Liver (tissue), 7 donors: ENCODE measurements at regions not wholly inside any gene's neighbourhood (a gene's known extent, or its start where the extent isn't known, plus 50 kb on each side); places are given as distances from the start of the nearest gene placed in this dataset.

Experiments used
- DNase-seq: peaks from one replicate; pipeline ENCODE4 v3.0.0-alpha.2; 2017; ENCODE audit warnings: low spot score
- H3K27ac ChIP-seq, 2 donors: one replicate each; pipeline ENCODE4 v1.7.0; 2013; ENCODE audit warnings: inconsistent platforms in 2 of 2, low read length in 2 of 2, control low read depth in 1 of 2, low read depth in 1 of 2, mild to moderate bottlenecking in 1 of 2
- H3K27me3 ChIP-seq, 4 donors: one replicate each; pipeline versions ENCODE4 v1.6.1 to v1.7.0; 2013; ENCODE audit warnings: low read length in 3 of 4, inconsistent platforms in 1 of 4, mild to moderate bottlenecking in 1 of 4, moderate library complexity in 1 of 4; ENCODE audit not compliant: control insufficient read depth in 4 of 4, insufficient read depth in 4 of 4
- H3K36me3 ChIP-seq, 4 donors: one replicate each; pipeline versions ENCODE4 v1.6.1 to v1.7.0; 2013; ENCODE audit warnings: low read length in 3 of 4, mild to moderate bottlenecking in 3 of 4, low read depth in 1 of 4, moderate library complexity in 1 of 4; ENCODE audit not compliant: control insufficient read depth in 4 of 4, insufficient read depth in 3 of 4
- H3K4me1 ChIP-seq, 4 donors: one replicate each; pipeline versions ENCODE4 v1.6.1 to v1.7.0; 2013; ENCODE audit warnings: low read length in 3 of 4, mild to moderate bottlenecking in 3 of 4, moderate library complexity in 1 of 4; ENCODE audit not compliant: control insufficient read depth in 4 of 4, insufficient read depth in 4 of 4
- H3K4me3 ChIP-seq, 3 donors: one replicate each; pipeline versions ENCODE4 v1.6.1 to v1.7.0; 2013; ENCODE audit warnings: low read length in 3 of 3, control low read depth in 1 of 3, low read depth in 1 of 3, mild to moderate bottlenecking in 1 of 3
- H3K9ac ChIP-seq, 2 donors: one replicate each; pipeline ENCODE4 v1.7.0; 2013; ENCODE audit warnings: low read length in 2 of 2, mild to moderate bottlenecking in 2 of 2, moderate library complexity in 2 of 2, control low read depth in 1 of 2, low read depth in 1 of 2
- H3K9me3 ChIP-seq, 4 donors: one replicate each; pipeline versions ENCODE4 v1.6.1 to v1.7.0; 2013; ENCODE audit warnings: low read length in 3 of 4; ENCODE audit not compliant: control insufficient read depth in 4 of 4
- ATF3 ChIP-seq: IDR thresholded peaks from 2 replicates; pipeline ENCODE4 v1.6.1; 2016; ENCODE audit warnings: antibody characterized with exemption
- FOXA1 ChIP-seq: IDR thresholded peaks from 2 replicates; pipeline ENCODE4 v1.6.1; 2016; ENCODE audit warnings: antibody characterized with exemption
- FOXA2 ChIP-seq: IDR thresholded peaks from 2 replicates; pipeline ENCODE4 v1.6.1; 2016; ENCODE audit warnings: antibody characterized with exemption
- GABPA ChIP-seq, 2 donors: IDR thresholded peaks in 1 of 2; conservative IDR thresholded peaks in 1 of 2; 2 replicates each; pipeline ENCODE4 v1.6.1; 2016; ENCODE audit warnings: antibody characterized with exemption in 2 of 2, mild to moderate bottlenecking in 1 of 2, moderate library complexity in 1 of 2
- HNF4A ChIP-seq, 2 donors: conservative IDR thresholded peaks; 2 replicates each; pipeline ENCODE4 v1.6.1; 2016; ENCODE audit warnings: antibody characterized with exemption in 2 of 2, mild to moderate bottlenecking in 2 of 2
- HNF4G ChIP-seq: IDR thresholded peaks from 2 replicates; pipeline ENCODE4 v1.6.1; 2016; ENCODE audit warnings: antibody characterized with exemption
- JUND ChIP-seq, 2 donors: IDR thresholded peaks; 2 replicates each; pipeline ENCODE4 v1.6.1; 2016; ENCODE audit warnings: antibody characterized with exemption in 2 of 2
- NR2F2 ChIP-seq: IDR thresholded peaks from 2 replicates; pipeline ENCODE4 v1.6.1; 2016; ENCODE audit warnings: antibody characterized with exemption
- RAD21 ChIP-seq, 2 donors: IDR thresholded peaks; 2 replicates each; pipeline ENCODE4 v1.6.1; 2016; ENCODE audit warnings: antibody characterized with exemption in 2 of 2, mild to moderate bottlenecking in 2 of 2
- REST ChIP-seq: IDR thresholded peaks from 2 replicates; pipeline ENCODE4 v1.6.1; 2016; ENCODE audit warnings: antibody characterized with exemption, mild to moderate bottlenecking
- RXRA ChIP-seq, 2 donors: IDR thresholded peaks; 2 replicates each; pipeline ENCODE4 v1.6.1; 2017 to 2018; ENCODE audit warnings: antibody characterized with exemption in 2 of 2, mild to moderate bottlenecking in 1 of 2
- SP1 ChIP-seq: IDR thresholded peaks from 2 replicates; pipeline ENCODE4 v1.6.1; 2018; ENCODE audit warnings: antibody characterized with exemption, mild to moderate bottlenecking
- TAF1 ChIP-seq: conservative IDR thresholded peaks from 2 replicates; pipeline ENCODE4 v1.6.1; 2016; ENCODE audit warnings: antibody characterized with exemption, mild to moderate bottlenecking
- YY1 ChIP-seq: IDR thresholded peaks from 2 replicates; pipeline ENCODE4 v1.6.1; 2016; ENCODE audit warnings: antibody characterized with exemption, mild to moderate bottlenecking
- ZBTB33 ChIP-seq: IDR thresholded peaks from 2 replicates; pipeline ENCODE4 v1.6.1; 2016; ENCODE audit warnings: antibody characterized with exemption
- WGBS: extraction: QIAGEN DNeasy Blood & Tissue Kit; methylation state at CpG from one replicate; pipeline ENCODE4 v1.1.7; 2013; 5-methylcytosine and 5-hydroxymethylcytosine counted together
- donor health status: healthy.
- donor health status: healthy.
- donor health status: healthy.
- donor health status: healthy.

- Histone ChIP-seq H3K27ac (no peak overlapping the region), H3K27me3 (no peaks in the 10 kb centered on the region), H3K36me3 (no peaks in the 10 kb centered on the region), H3K4me3 (no peak overlapping the region), H3K4me1 (no peaks in the 10 kb centered on the region), H3K9me3 (no peaks in the 10 kb centered on the region), H3K9ac (no peak overlapping the region)
- TF ChIP-seq SP1 (no peak), NR2F2 (no peak), HNF4A (conservative IDR thresholded peaks at IDR 0.05) (no peak), HNF4G (no peak), ZBTB33 (no peak), YY1 (no peak), REST (no peak), FOXA1 (no peak)
- DNase-seq, result no peak
- 91% methylated on average over 1 of the region's 1 CpG for WGBS
These were observed 269.3 kb upstream of the KIRREL3 start for GRCh38 chr11:127269911-127270310.

DNA sequence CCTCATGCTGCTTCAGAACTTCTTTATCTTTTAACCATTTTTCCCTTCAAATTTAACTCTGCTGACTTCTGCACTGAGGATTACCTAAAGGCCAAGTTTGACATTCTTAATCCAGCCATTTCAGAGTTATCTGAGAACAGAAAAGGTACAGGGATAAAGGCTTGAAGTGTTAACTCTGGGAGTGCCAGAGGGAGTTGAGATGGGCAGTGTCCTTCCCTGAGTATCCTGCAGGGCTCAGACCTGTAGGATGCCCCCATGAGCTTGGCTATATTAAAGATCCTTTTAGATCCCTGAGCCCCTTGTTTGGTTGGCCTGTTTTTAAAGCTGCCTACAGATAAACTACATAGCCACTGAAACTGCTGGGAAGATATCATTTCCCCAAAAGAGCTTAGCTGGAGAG lies 268.4 kb upstream of the KIRREL3 start:
- Histone ChIP-seq H3K9me3 (no peaks in the 10 kb centered on the region), H3K27me3 (no peaks in the 10 kb centered on the region), H3K4me3 (no peak overlapping the region), H3K36me3 (no peaks in the 10 kb centered on the region), H3K9ac (no peak overlapping the region), H3K27ac (no peak overlapping the region), H3K4me1 (no peaks in the 10 kb centered on the region)
- TF ChIP-seq JUND (IDR thresholded peaks at IDR 0.05) (no peak), HNF4G (no peak), REST (no peak)
- no peak for DNase-seq

GRCh38 chr11:127268521-127268920 lies 268.0 kb upstream of the KIRREL3 start:
- no peaks in the 10 kb centered on the region for H3K27me3 ChIP-seq
- WGBS, result 75% methylated on average over 7 of the region's 7 CpGs
- TF ChIP-seq HNF4G (no peak), GABPA (IDR thresholded peaks at IDR 0.05 in 1 of 2, conservative IDR thresholded peaks at IDR 0.05 in 1 of 2) (no peak), SP1 (no peak), TAF1 (no peak), REST (no peak), RXRA (IDR thresholded peaks at IDR 0.05) (no peak), JUND (IDR thresholded peaks at IDR 0.05) (no peak), ATF3 (no peak), YY1 (no peak), FOXA2 (no peak), RAD21 (IDR thresholded peaks at IDR 0.05) (no peak)

More at GRCh38 chr11:127268521-127268920, 268.0 kb upstream of the KIRREL3 start:
- Histone ChIP-seq H3K27ac (no peak overlapping the region), H3K4me1 (no peaks in the 10 kb centered on the region), H3K9ac (no peak overlapping the region), H3K4me3 (no peak overlapping the region), H3K36me3 (no peaks in the 10 kb centered on the region), H3K9me3 (no peaks in the 10 kb centered on the region)
- no peak for DNase-seq
